ENCODE measurements at regions not wholly inside any gene's neighbourhood (a gene's known extent, or its start where the extent isn't known, plus 50 kb on each side); places are given as distances from the start of the nearest gene placed in this dataset.

DNA sequence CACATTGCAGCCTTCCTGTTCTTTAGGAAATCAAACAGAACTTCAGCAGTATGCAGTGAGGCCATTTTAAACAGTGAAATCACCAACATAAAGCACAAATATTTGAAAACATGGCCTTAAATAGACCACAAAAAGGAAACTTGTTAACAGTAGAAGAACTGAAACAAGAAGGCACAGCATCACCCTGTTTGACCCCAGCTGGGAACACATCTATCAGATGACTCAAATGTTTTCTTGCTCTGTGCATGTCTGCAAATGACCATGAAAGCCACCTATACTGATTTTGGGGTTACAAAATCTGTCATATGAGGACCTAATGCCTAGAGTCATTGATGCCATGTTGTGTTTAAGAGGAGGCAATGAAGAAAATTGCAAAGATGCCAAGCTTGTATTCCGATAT lies 123.8 kb upstream of the ADGRF1 start:
- TF ChIP-seq CTCF (conservative IDR thresholded peaks at IDR 0.05; ENCODE audit: low read depth, low read length): no peak
- TF ChIP-seq EZH2phosphoT487 (IDR thresholded peaks at IDR 0.05; ENCODE audit: borderline replicate concordance, low read length): no peak
- no peak for TF ChIP-seq EZH2 (IDR thresholded peaks at IDR 0.05; ENCODE audit: low read length, unreplicated experiment)
